HG03025 (cell line): ENCODE measurements at regions not wholly inside any gene's neighbourhood (a gene's known extent, or its start where the extent isn't known, plus 50 kb on each side); places are given as distances from the start of the nearest gene placed in this dataset.
"Not testable (repeated sequence)": the region's sequence is repeated elsewhere in the genome, so short reads cannot be mapped to it uniquely, and the experiment has no call there.

Experiments
- ATAC-seq: cut with Tn5 transposase; IDR thresholded peaks from one replicate; pipeline ENCODE4 v1.9.1; 2021; ENCODE audit warnings: mild to moderate bottlenecking, moderate library complexity; ENCODE audit not compliant: unreplicated experiment, low FRiP score

GRCh38 chr12:95358111-95359083 is 115.6 kb upstream of the METAP2 start:
- ATAC-seq, result no peak

- ATAC-seq, result no peak
Observed at GRCh38 chr12:95365912-95366311, 108.0 kb upstream of the METAP2 start.

- no peak for ATAC-seq
Observed at GRCh38 chr12:95368931-95369330, 105.0 kb upstream of the METAP2 start.

GRCh38 chr12:95371571-95371970 is 102.4 kb upstream of the METAP2 start:
- no peak for ATAC-seq

GRCh38 chr12:95379481-95379880 is 94.5 kb upstream of the METAP2 start:
- not testable (repeated sequence) for ATAC-seq

GRCh38 chr12:95380334-95380733 is 93.6 kb upstream of the METAP2 start:
- not testable (repeated sequence) for ATAC-seq

GRCh38 chr12:95380997-95381786 is 92.8 kb upstream of the METAP2 start:
- ATAC-seq, result no peak

GRCh38 chr12:95383920-95384319 is 90.0 kb upstream of the METAP2 start:
- not testable (repeated sequence) for ATAC-seq

GRCh38 chr12:95384785-95385184 is 89.2 kb upstream of the METAP2 start:
- no peak for ATAC-seq

- no peak for ATAC-seq
Observed at GRCh38 chr12:95385246-95386035, 88.5 kb upstream of the METAP2 start.

GRCh38 chr12:95386051-95386450 is 87.9 kb upstream of the METAP2 start:
- no peak for ATAC-seq

- ATAC-seq, result not testable (repeated sequence)
Observed at GRCh38 chr12:95388260-95388659, 85.7 kb upstream of the METAP2 start.

GRCh38 chr12:95390192-95390591 is 83.8 kb upstream of the METAP2 start:
- no peak for ATAC-seq

- ATAC-seq, result peak; percentile 59
Observed at GRCh38 chr12:95390932-95391331, 83.0 kb upstream of the METAP2 start.

- no peak for ATAC-seq
Observed at GRCh38 chr12:95393191-95393790, 80.7 kb upstream of the METAP2 start.

GRCh38 chr12:95395696-95396095 is 78.3 kb upstream of the METAP2 start:
- no peak for ATAC-seq

- ATAC-seq, result no peak
Observed at GRCh38 chr12:95396849-95397468, 77.0 kb upstream of the METAP2 start.

- no peak for ATAC-seq
Observed at GRCh38 chr12:95397571-95397970, 76.4 kb upstream of the METAP2 start.

- ATAC-seq, result no peak
Observed at GRCh38 chr12:95402096-95402495, 71.9 kb upstream of the METAP2 start.

- no peak for ATAC-seq
Observed at GRCh38 chr12:95408201-95408600, 65.8 kb upstream of the METAP2 start.
